K562 (cell line): ENCODE measurements at regions not wholly inside any gene's neighbourhood (a gene's known extent, or its start where the extent isn't known, plus 50 kb on each side); places are given as distances from the start of the nearest gene placed in this dataset.

Source experiments
- GABPA ChIP-seq: fragments of 200-800 bp; sonication (Bioruptor generic); conservative IDR thresholded peaks from 2 replicates; pipeline ENCODE4 v1.6.1; 2016; ENCODE audit warnings: low read depth, missing genetic modification characterization, missing compliant biosample characterization
- OTX1 ChIP-seq: fragments of 450-650 bp; formaldehyde crosslinking; IDR thresholded peaks from 2 replicates; pipeline ENCODE4 v1.4.0; 2022; ENCODE audit warnings: mild to moderate bottlenecking
- POLR2A ChIP-seq: fragments of 450-650 bp; conservative IDR thresholded peaks from 2 replicates; pipeline ENCODE4 v1.6.1; 2016
- TEAD4 ChIP-seq, 2 experiments: sonication (generic) in 1 of 2; formaldehyde crosslinking in 1 of 2; IDR thresholded peaks; 2 replicates each; pipeline versions ENCODE4 v1.6.1 to v1.8.0; 2012 to 2022; ENCODE audit warnings: borderline replicate concordance in 1 of 2, inconsistent platforms in 1 of 2, low read length in 1 of 2, mild to moderate bottlenecking in 1 of 2, missing genetic modification reagents in 1 of 2
- ZNF639 ChIP-seq, 2 experiments: fragments of 200-800 bp in 1 of 2; sonication (Bioruptor generic) in 1 of 2; sonication (generic) in 1 of 2; formaldehyde crosslinking in 1 of 2; IDR thresholded peaks in 1 of 2; conservative IDR thresholded peaks in 1 of 2; 2 replicates each; pipeline versions ENCODE4 v1.5.0 to v1.6.1; 2016 to 2020; ENCODE audit warnings: missing compliant biosample characterization in 1 of 2, missing genetic modification characterization in 1 of 2, missing genetic modification reagents in 1 of 2

GRCh38 chr5:25881318-25882036 is 1156.9 kb downstream of the CDH9 start:
- no peak for TF ChIP-seq GABPA (tag)
- no peak for TF ChIP-seq ZNF639 (CRISPR knock-in tag; conservative IDR thresholded peaks at IDR 0.05 in 1 of 2, IDR thresholded peaks at IDR 0.05 in 1 of 2)
- TF ChIP-seq POLR2A, result no peak
- no peak for TF ChIP-seq OTX1
- no peak for TF ChIP-seq TEAD4 (IDR thresholded peaks at IDR 0.05; ENCODE audit: low read length)
- TF ChIP-seq TEAD4 (CRISPR knock-in tag; IDR thresholded peaks at IDR 0.05; ENCODE audit: borderline replicate concordance), result no peak
